Psoas muscle (tissue), 7 donors: ENCODE measurements at regions not wholly inside any gene's neighbourhood (a gene's known extent, or its start where the extent isn't known, plus 50 kb on each side); places are given as distances from the start of the nearest gene placed in this dataset.
A peak's percentile ranks its signal among the peaks of the same experiment; 100 is the strongest.
"Not testable (repeated sequence)": the region's sequence is repeated elsewhere in the genome, so short reads cannot be mapped to it uniquely, and the experiment has no call there.

Experiments used
- ATAC-seq, 4 donors: fragments of 200-7000 bp; cut with Tn5 transposase; one replicate each; pipeline ENCODE4 v1.9.1; 2020; ENCODE audit warnings: moderate library complexity in 3 of 4, mild to moderate bottlenecking in 2 of 4
- DNase-seq, 2 donors: peaks; one replicate each; pipeline ENCODE4 v3.0.0-alpha.2; 2020
- H3K27ac ChIP-seq: fragments of 200-600 bp; one replicate; pipeline ENCODE4 v1.8.0; 2022
- H3K27me3 ChIP-seq, 3 donors: fragments of 200-600 bp in 1 of 3; one replicate each; pipeline versions ENCODE4 v1.6.1 to v1.8.0; 2013 to 2022; ENCODE audit warnings: low read length in 2 of 3, mild to moderate bottlenecking in 2 of 3, moderate library complexity in 1 of 3; ENCODE audit not compliant: insufficient read depth in 3 of 3
- H3K36me3 ChIP-seq, 2 donors: fragments of 200-600 bp in 1 of 2; one replicate each; pipeline versions ENCODE4 v1.6.1 to v1.8.0; 2013 to 2022; ENCODE audit warnings: low read depth in 1 of 2, mild to moderate bottlenecking in 1 of 2, moderate library complexity in 1 of 2; ENCODE audit not compliant: insufficient read depth in 1 of 2
- H3K4me1 ChIP-seq: fragments of 200-600 bp; one replicate; pipeline ENCODE4 v1.8.0; 2022
- H3K4me3 ChIP-seq: fragments of 200-600 bp; one replicate; pipeline ENCODE4 v1.8.0; 2022; ENCODE audit warnings: mild to moderate bottlenecking
- H3K9me3 ChIP-seq: fragments of 200-600 bp; one replicate; pipeline ENCODE4 v1.8.0; 2022
- CTCF ChIP-seq: fragments of 200-600 bp; IDR thresholded peaks from one replicate; pipeline ENCODE4 v1.8.0; 2022; ENCODE audit warnings: antibody characterized with exemption
- WGBS, 3 donors: extraction: QIAGEN DNeasy Blood & Tissue Kit; methylation state at CpG; one replicate each; pipeline versions ENCODE4 v1.1.6 to v1.1.7; 2013; 5-methylcytosine and 5-hydroxymethylcytosine counted together
- intact Hi-C, 2 donors: fragments of 100-400 bp; cut with DNase I; formaldehyde crosslinking; loops; one replicate each; pipeline versions ENCODE4 v1.11.0 to v1.14.2; 2022
- donor health status: healthy with polysubstance abuse.
- donor health status: DM: no; HTN: no; CAD: no; lungs with moderate emphysema.
- donor health status: Bipolar disorder and iron deficiency.
- donor health status: healthy.
- donor health status: DM: yes; HTN: yes; CAD: no.
- donor health status: DM: no; HTN: no; CAD: no.
- donor health status: DM: yes; HTN: yes; CAD: no.

GRCh38 chr5:25974451-25974850 lies 1063.9 kb downstream of the CDH9 start:
- WGBS, 3 donors, result 81 to 88% (median 82%) methylated on average over 1 of the region's 1 CpG
- ATAC-seq (no peak), DNase-seq (no peak)
- Histone ChIP-seq H3K4me3 (no peak overlapping the region), H3K36me3 (no peaks in the 10 kb centered on the region), H3K27ac (no peak overlapping the region), H3K27me3 (no peaks in the 10 kb centered on the region), H3K9me3 (no peaks in the 10 kb centered on the region), H3K4me1 (no peaks in the 10 kb centered on the region)
- intact Hi-C loops, result no loop called here
- no peak for TF ChIP-seq CTCF

DNA sequence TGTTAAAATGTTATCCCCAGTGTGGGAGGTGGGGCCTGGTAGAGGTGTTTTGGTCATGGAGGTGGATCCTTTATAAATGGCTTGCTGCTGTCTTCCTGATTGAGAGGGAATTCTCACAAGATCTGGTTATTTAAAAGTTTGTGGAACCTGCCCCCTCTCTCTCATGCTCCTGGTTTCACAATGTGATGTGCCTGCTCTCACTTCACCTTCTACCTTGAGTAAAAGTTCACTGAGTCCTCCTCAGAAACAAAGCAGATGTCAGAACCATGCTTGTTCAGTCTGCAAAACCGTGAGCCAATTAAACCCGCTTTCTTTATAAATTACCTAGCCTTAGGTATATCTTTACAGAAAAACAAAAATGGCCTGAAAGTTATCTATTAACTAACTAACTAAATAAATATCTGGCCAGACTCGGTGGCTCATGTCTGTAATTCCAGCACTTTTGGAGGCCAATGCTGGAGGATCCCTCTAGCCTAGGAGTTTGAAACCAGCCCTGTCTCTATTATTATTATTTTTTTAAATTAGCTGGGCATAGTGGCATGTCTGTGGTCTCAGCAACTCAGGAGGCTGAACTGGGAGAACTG lies 1067.4 kb downstream of the CDH9 start:
- TF ChIP-seq CTCF, result no peak
- intact Hi-C loops, result no loop called here
- no peaks in the 10 kb centered on the region for H3K9me3 ChIP-seq
- no peak overlapping the region for H3K4me3 ChIP-seq
- WGBS, 3 donors, result 85 to 92% (median 86%) methylated on average over 3 of the region's 3 CpGs
- H3K27me3 ChIP-seq, result no peaks in the 10 kb centered on the region
- H3K27ac ChIP-seq, result no peak overlapping the region
- ATAC-seq (no peak), DNase-seq (no peak)
- no peaks in the 10 kb centered on the region for H3K36me3 ChIP-seq
- H3K4me1 ChIP-seq, result no peaks in the 10 kb centered on the region

- H3K36me3 ChIP-seq, DNase-seq, H3K27ac ChIP-seq, H3K4me1 ChIP-seq, H3K4me3 ChIP-seq, H3K27me3 ChIP-seq, intact Hi-C loops, H3K9me3 ChIP-seq, ATAC-seq: not testable (repeated sequence)
- 81 to 94% (median 81%) methylated on average over 2 of the region's 2 CpGs for WGBS, 3 donors
Measured at GRCh38 chr5:25969042-25969441, 1069.3 kb downstream of the CDH9 start.

DNA sequence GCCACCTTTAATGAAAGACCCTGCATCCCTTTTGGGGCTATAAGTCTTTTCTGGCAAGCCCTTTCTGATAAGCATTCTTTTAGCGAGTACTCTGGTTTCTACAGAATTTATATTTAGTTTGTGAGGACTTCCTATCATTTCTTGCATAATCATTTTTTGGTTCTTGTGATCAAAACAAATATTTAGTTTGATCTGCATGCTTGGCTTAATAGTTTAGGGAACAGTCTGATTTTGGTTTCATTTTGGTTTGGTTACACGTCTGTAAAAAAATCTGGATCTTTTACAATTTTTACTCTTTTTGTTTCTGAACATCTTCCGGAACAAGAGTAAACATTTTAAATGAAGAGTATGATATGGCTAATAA lies 1074.4 kb downstream of the CDH9 start:
- no peak for DNase-seq
- no peak for TF ChIP-seq CTCF
- Histone ChIP-seq H3K27ac (no peak overlapping the region), H3K4me1 (no peaks in the 10 kb centered on the region), H3K36me3 (no peaks in the 10 kb centered on the region), H3K4me3 (peak overlapping the region; percentile 27), H3K9me3 (no peaks in the 10 kb centered on the region), H3K27me3 (no peaks in the 10 kb centered on the region)
- intact Hi-C loops, result no loop called here
- 78 to 85% (median 84%) methylated on average over 3 of the region's 3 CpGs for WGBS, 3 donors
- ATAC-seq, result no peak

GRCh38 chr5:25963251-25964008 lies 1075.0 kb downstream of the CDH9 start:
- intact Hi-C loops, result no loop called here
- DNase-seq, result peak; percentile 22 to 73
- Histone ChIP-seq H3K4me1 (no peaks in the 10 kb centered on the region), H3K36me3 (no peaks in the 10 kb centered on the region), H3K4me3 (peak overlapping the region; percentile 27), H3K9me3 (no peaks in the 10 kb centered on the region), H3K27me3 (no peaks in the 10 kb centered on the region), H3K27ac (no peak overlapping the region)
- WGBS, 3 donors, result 67 to 70% (median 68%) methylated on average over 5 of the region's 5 CpGs
- TF ChIP-seq CTCF, result no peak
- peak in 2 of 4 donors; percentile 27 to 74 for ATAC-seq
